ENCODE measurements at regions not wholly inside any gene's neighbourhood (a gene's known extent, or its start where the extent isn't known, plus 50 kb on each side); places are given as distances from the start of the nearest gene placed in this dataset.

DNA sequence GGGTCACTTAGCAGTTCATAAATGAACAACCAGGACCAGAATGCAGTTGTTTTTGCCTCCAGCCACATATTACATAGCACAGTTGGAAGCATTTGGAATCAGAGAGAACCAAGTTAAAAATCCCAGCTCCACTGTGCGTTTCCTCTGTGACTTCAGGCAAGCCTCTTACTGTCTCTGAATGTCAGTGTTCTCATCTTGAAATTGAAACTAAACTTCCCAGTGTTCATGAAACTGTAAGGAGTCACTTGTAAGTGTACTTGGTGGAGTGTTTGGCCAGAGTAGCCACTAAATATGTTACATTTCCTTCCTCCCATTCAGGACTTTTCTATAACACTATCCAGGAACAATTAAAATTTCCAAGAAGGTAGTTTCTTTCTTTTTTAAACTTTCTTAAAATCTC, 276.8 kb downstream of the KCNRG start:
- TF ChIP-seq, protein P1, sequence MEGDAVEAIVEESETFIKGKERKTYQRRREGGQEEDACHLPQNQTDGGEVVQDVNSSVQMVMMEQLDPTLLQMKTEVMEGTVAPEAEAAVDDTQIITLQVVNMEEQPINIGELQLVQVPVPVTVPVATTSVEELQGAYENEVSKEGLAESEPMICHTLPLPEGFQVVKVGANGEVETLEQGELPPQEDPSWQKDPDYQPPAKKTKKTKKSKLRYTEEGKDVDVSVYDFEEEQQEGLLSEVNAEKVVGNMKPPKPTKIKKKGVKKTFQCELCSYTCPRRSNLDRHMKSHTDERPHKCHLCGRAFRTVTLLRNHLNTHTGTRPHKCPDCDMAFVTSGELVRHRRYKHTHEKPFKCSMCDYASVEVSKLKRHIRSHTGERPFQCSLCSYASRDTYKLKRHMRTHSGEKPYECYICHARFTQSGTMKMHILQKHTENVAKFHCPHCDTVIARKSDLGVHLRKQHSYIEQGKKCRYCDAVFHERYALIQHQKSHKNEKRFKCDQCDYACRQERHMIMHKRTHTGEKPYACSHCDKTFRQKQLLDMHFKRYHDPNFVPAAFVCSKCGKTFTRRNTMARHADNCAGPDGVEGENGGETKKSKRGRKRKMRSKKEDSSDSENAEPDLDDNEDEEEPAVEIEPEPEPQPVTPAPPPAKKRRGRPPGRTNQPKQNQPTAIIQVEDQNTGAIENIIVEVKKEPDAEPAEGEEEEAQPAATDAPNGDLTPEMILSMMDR (IDR thresholded peaks at IDR 0.05) = no peak
- TF ChIP-seq POLR2A (IDR thresholded peaks at IDR 0.05) (no peak), POLR2AphosphoS5 (IDR thresholded peaks at IDR 0.05; ENCODE audit: insufficient read depth in 1 of 2, low read depth in 1 of 2) (no peak)

All from vagina (tissue), 2 donors.